ENCODE measurements at regions not wholly inside any gene's neighbourhood (a gene's known extent, or its start where the extent isn't known, plus 50 kb on each side); places are given as distances from the start of the nearest gene placed in this dataset.

GRCh38 chrX:8390771-8391170, 73.9 kb upstream of the VCX3B start:
- no peaks in the 10 kb centered on the region for H3K79me1 ChIP-seq (ENCODE audit: low read depth, low read length)
- no peak overlapping the region for H4K91ac ChIP-seq (ENCODE audit: low read depth, low read length, poor library complexity)
- H2BK12ac ChIP-seq (ENCODE audit: low read length), result no peak overlapping the region
- H3K23ac ChIP-seq (ENCODE audit: low read depth, low read length, poor library complexity), result no peak overlapping the region
- no peaks in the 10 kb centered on the region for H3K9me3 ChIP-seq (replicated peaks in 1 of 2; ENCODE audit: control insufficient read depth in 2 of 2, insufficient read depth in 1 of 2, low read depth in 1 of 2, low read length in 2 of 2)
- H3K18ac ChIP-seq (ENCODE audit: low read length), result no peak overlapping the region
- no peak overlapping the region for H2BK120ac ChIP-seq (ENCODE audit: low read depth, low read length)
- H3K4me1 ChIP-seq (ENCODE audit: control insufficient read depth in 2 of 2, insufficient read depth in 1 of 2, low read depth in 1 of 2, low read length in 2 of 2), result no peaks in the 10 kb centered on the region
- no peak overlapping the region for H2AK5ac ChIP-seq (ENCODE audit: low read depth, low read length)
- no peak overlapping the region for H3K14ac ChIP-seq (ENCODE audit: low read length)
- no peak overlapping the region for H3K4me3 ChIP-seq (ENCODE audit: low read length in 2 of 2)
- H3K4ac ChIP-seq (ENCODE audit: low read length), result no peak overlapping the region
- no peak for DNase-seq (ENCODE audit: low spot score)
- H3K9ac ChIP-seq (ENCODE audit: low read depth, low read length, poor library complexity), result no peak overlapping the region
- no peaks in the 10 kb centered on the region for H3K36me3 ChIP-seq (replicated peaks in 1 of 2; ENCODE audit: control insufficient read depth in 2 of 2, insufficient read depth in 2 of 2, low read length in 2 of 2)
- no peak overlapping the region for H4K8ac ChIP-seq (ENCODE audit: low read depth, low read length)
- no peaks in the 10 kb centered on the region for H3K27me3 ChIP-seq (ENCODE audit: control insufficient read depth in 3 of 3, insufficient read depth in 3 of 3, low read depth in 1 of 3, low read length in 3 of 3)
- H2BK5ac ChIP-seq (ENCODE audit: low read length), result no peak overlapping the region
- WGBS, 2 donors (ENCODE audit: extremely low coverage in 2 of 2, insufficient read length in 2 of 2, insufficient replicate concordance in 1 of 2), result no CpG with 5 or more reads among the region's 2 CpGs
- H2AFZ ChIP-seq (ENCODE audit: low read length), result no peak overlapping the region
- no peak overlapping the region for H2BK15ac ChIP-seq (ENCODE audit: low read length)
- no peak overlapping the region for H3K4me2 ChIP-seq (ENCODE audit: insufficient read depth, low read length, poor library complexity, severe bottlenecking)
- H3K27ac ChIP-seq (replicated peaks; ENCODE audit: low read length), result no peak overlapping the region

- Histone ChIP-seq H3K4ac (ENCODE audit: low read length) (no peak overlapping the region), H3K79me1 (ENCODE audit: low read depth, low read length) (no peaks in the 10 kb centered on the region), H2AFZ (ENCODE audit: low read length) (no peak overlapping the region), H4K8ac (ENCODE audit: low read depth, low read length) (no peak overlapping the region), H3K27me3 (ENCODE audit: control insufficient read depth in 3 of 3, insufficient read depth in 3 of 3, low read depth in 1 of 3, low read length in 3 of 3) (no peaks in the 10 kb centered on the region), H3K18ac (ENCODE audit: low read length) (no peak overlapping the region), H3K23ac (ENCODE audit: low read depth, low read length, poor library complexity) (no peak overlapping the region), H2AK5ac (ENCODE audit: low read depth, low read length) (no peak overlapping the region), H2BK15ac (ENCODE audit: low read length) (no peak overlapping the region), H2BK120ac (ENCODE audit: low read depth, low read length) (no peak overlapping the region), H3K4me2 (ENCODE audit: insufficient read depth, low read length, poor library complexity, severe bottlenecking) (no peak overlapping the region), H2BK12ac (ENCODE audit: low read length) (no peak overlapping the region), H3K4me1 (ENCODE audit: control insufficient read depth in 2 of 2, insufficient read depth in 1 of 2, low read depth in 1 of 2, low read length in 2 of 2) (peaks cover 0 to 1% of the 10 kb centered on the region in 2 donors), H3K9ac (ENCODE audit: low read depth, low read length, poor library complexity) (no peak overlapping the region), H3K9me3 (replicated peaks in 1 of 2; ENCODE audit: control insufficient read depth in 2 of 2, insufficient read depth in 1 of 2, low read depth in 1 of 2, low read length in 2 of 2) (no peaks in the 10 kb centered on the region), H3K36me3 (replicated peaks in 1 of 2; ENCODE audit: control insufficient read depth in 2 of 2, insufficient read depth in 2 of 2, low read length in 2 of 2) (no peaks in the 10 kb centered on the region), H2BK5ac (ENCODE audit: low read length) (no peak overlapping the region), H3K4me3 (ENCODE audit: low read length in 2 of 2) (no peak overlapping the region), H3K27ac (replicated peaks; ENCODE audit: low read length) (no peak overlapping the region), H4K91ac (ENCODE audit: low read depth, low read length, poor library complexity) (no peak overlapping the region), H3K14ac (ENCODE audit: low read length) (no peak overlapping the region)
- no CpG with 5 or more reads among the region's 5 CpGs for WGBS, 2 donors (ENCODE audit: extremely low coverage in 2 of 2, insufficient read length in 2 of 2, insufficient replicate concordance in 1 of 2)
- no peak for DNase-seq (ENCODE audit: low spot score)
Observed at GRCh38 chrX:8403988-8404387, 60.6 kb upstream of the VCX3B start.

- no peak overlapping the region for H3K14ac ChIP-seq (ENCODE audit: low read length)
- peak; percentile 3 for DNase-seq (ENCODE audit: low spot score)
- H4K91ac ChIP-seq (ENCODE audit: low read depth, low read length, poor library complexity), result no peak overlapping the region
- H3K4me3 ChIP-seq (ENCODE audit: low read length in 2 of 2), result no peak overlapping the region
- WGBS, 2 donors (ENCODE audit: extremely low coverage in 2 of 2, insufficient read length in 2 of 2, insufficient replicate concordance in 1 of 2), result no CpG with 5 or more reads among the region's 6 CpGs
- H2BK15ac ChIP-seq (ENCODE audit: low read length), result no peak overlapping the region
- H3K9ac ChIP-seq (ENCODE audit: low read depth, low read length, poor library complexity), result no peak overlapping the region
- H3K27ac ChIP-seq (replicated peaks; ENCODE audit: low read length), result no peak overlapping the region
- no peak overlapping the region for H3K4ac ChIP-seq (ENCODE audit: low read length)
- H3K9me3 ChIP-seq (replicated peaks in 1 of 2; ENCODE audit: control insufficient read depth in 2 of 2, insufficient read depth in 1 of 2, low read depth in 1 of 2, low read length in 2 of 2), result no peaks in the 10 kb centered on the region
- no peaks in the 10 kb centered on the region for H3K36me3 ChIP-seq (replicated peaks in 1 of 2; ENCODE audit: control insufficient read depth in 2 of 2, insufficient read depth in 2 of 2, low read length in 2 of 2)
- no peaks in the 10 kb centered on the region for H3K79me1 ChIP-seq (ENCODE audit: low read depth, low read length)
- no peak overlapping the region for H2BK5ac ChIP-seq (ENCODE audit: low read length)
- no peak overlapping the region for H2BK120ac ChIP-seq (ENCODE audit: low read depth, low read length)
- H3K4me2 ChIP-seq (ENCODE audit: insufficient read depth, low read length, poor library complexity, severe bottlenecking), result no peak overlapping the region
- H4K8ac ChIP-seq (ENCODE audit: low read depth, low read length), result no peak overlapping the region
- no peak overlapping the region for H3K18ac ChIP-seq (ENCODE audit: low read length)
- H3K4me1 ChIP-seq (ENCODE audit: control insufficient read depth in 2 of 2, insufficient read depth in 1 of 2, low read depth in 1 of 2, low read length in 2 of 2), result peaks cover 0 to 1% of the 10 kb centered on the region in 2 donors
- no peak overlapping the region for H2AK5ac ChIP-seq (ENCODE audit: low read depth, low read length)
- no peaks in the 10 kb centered on the region for H3K27me3 ChIP-seq (ENCODE audit: control insufficient read depth in 3 of 3, insufficient read depth in 3 of 3, low read depth in 1 of 3, low read length in 3 of 3)
- no peak overlapping the region for H2AFZ ChIP-seq (ENCODE audit: low read length)
- H3K23ac ChIP-seq (ENCODE audit: low read depth, low read length, poor library complexity), result no peak overlapping the region
- no peak overlapping the region for H2BK12ac ChIP-seq (ENCODE audit: low read length)
Observed at GRCh38 chrX:8404471-8404870, 60.2 kb upstream of the VCX3B start.

- H3K4me3 ChIP-seq (ENCODE audit: low read length in 2 of 2), result no peak overlapping the region
- H2BK5ac ChIP-seq (ENCODE audit: low read length), result no peak overlapping the region
- H4K91ac ChIP-seq (ENCODE audit: low read depth, low read length, poor library complexity), result no peak overlapping the region
- no peaks in the 10 kb centered on the region for H3K27me3 ChIP-seq (ENCODE audit: control insufficient read depth in 3 of 3, insufficient read depth in 3 of 3, low read depth in 1 of 3, low read length in 3 of 3)
- H3K4me1 ChIP-seq (ENCODE audit: control insufficient read depth in 2 of 2, insufficient read depth in 1 of 2, low read depth in 1 of 2, low read length in 2 of 2), result peaks cover 0 to 1% of the 10 kb centered on the region in 2 donors
- H3K79me1 ChIP-seq (ENCODE audit: low read depth, low read length), result no peaks in the 10 kb centered on the region
- WGBS, 2 donors (ENCODE audit: extremely low coverage in 2 of 2, insufficient read length in 2 of 2, insufficient replicate concordance in 1 of 2), result no CpG with 5 or more reads among the region's 2 CpGs
- no peak overlapping the region for H3K14ac ChIP-seq (ENCODE audit: low read length)
- no peak overlapping the region for H3K23ac ChIP-seq (ENCODE audit: low read depth, low read length, poor library complexity)
- H3K36me3 ChIP-seq (replicated peaks in 1 of 2; ENCODE audit: control insufficient read depth in 2 of 2, insufficient read depth in 2 of 2, low read length in 2 of 2), result no peaks in the 10 kb centered on the region
- no peak overlapping the region for H3K9ac ChIP-seq (ENCODE audit: low read depth, low read length, poor library complexity)
- no peak overlapping the region for H3K4me2 ChIP-seq (ENCODE audit: insufficient read depth, low read length, poor library complexity, severe bottlenecking)
- no peaks in the 10 kb centered on the region for H3K9me3 ChIP-seq (replicated peaks in 1 of 2; ENCODE audit: control insufficient read depth in 2 of 2, insufficient read depth in 1 of 2, low read depth in 1 of 2, low read length in 2 of 2)
- H4K8ac ChIP-seq (ENCODE audit: low read depth, low read length), result no peak overlapping the region
- H2BK12ac ChIP-seq (ENCODE audit: low read length), result no peak overlapping the region
- no peak overlapping the region for H3K4ac ChIP-seq (ENCODE audit: low read length)
- H2AFZ ChIP-seq (ENCODE audit: low read length), result no peak overlapping the region
- H3K27ac ChIP-seq (replicated peaks; ENCODE audit: low read length), result no peak overlapping the region
- H2BK120ac ChIP-seq (ENCODE audit: low read depth, low read length), result no peak overlapping the region
- H3K18ac ChIP-seq (ENCODE audit: low read length), result no peak overlapping the region
- no peak overlapping the region for H2AK5ac ChIP-seq (ENCODE audit: low read depth, low read length)
- DNase-seq (ENCODE audit: low spot score), result no peak
- no peak overlapping the region for H2BK15ac ChIP-seq (ENCODE audit: low read length)
Observed at GRCh38 chrX:8404926-8405325, 59.7 kb upstream of the VCX3B start.
